Spleen (tissue), 7 donors: ENCODE measurements at regions not wholly inside any gene's neighbourhood (a gene's known extent, or its start where the extent isn't known, plus 50 kb on each side); places are given as distances from the start of the nearest gene placed in this dataset.

ENCODE experiments used
- POLR2A ChIP-seq, 3 donors: fragments of 450-650 bp; IDR thresholded peaks; one replicate each; pipeline ENCODE4 v1.5.1; 2017; ENCODE audit warnings: antibody characterized with exemption in 3 of 3, mild to moderate bottlenecking in 1 of 3
- POLR2AphosphoS5 ChIP-seq, 3 donors: sonication (generic); formaldehyde crosslinking; IDR thresholded peaks; one replicate each; pipeline ENCODE4 v1.5.1; 2017; ENCODE audit warnings: antibody characterized with exemption in 3 of 3
- TF ChIP-seq, protein P1 (sequence below), 11 experiments: fragments of 200-600 bp in 7 of 11; fragments of 450-650 bp in 4 of 11; sonication (generic) in 4 of 11; IDR thresholded peaks in 8 of 11; conservative IDR thresholded peaks in 3 of 11; 1 replicate in 7 of 11; 2 replicates in 4 of 11; pipeline versions ENCODE4 v1.4.0 to v1.8.0; 2016 to 2021; ENCODE audit warnings: antibody characterized with exemption in 11 of 11, inconsistent platforms in 4 of 11, mild to moderate bottlenecking in 1 of 11
- donor health status: DM: no; HTN: no; CAD: no; lungs with moderate emphysema.
- donor health status: DM: no; HTN: no; CAD: no.
- donor health status: DM: no; HTN: no; CAD: no.

DNA sequence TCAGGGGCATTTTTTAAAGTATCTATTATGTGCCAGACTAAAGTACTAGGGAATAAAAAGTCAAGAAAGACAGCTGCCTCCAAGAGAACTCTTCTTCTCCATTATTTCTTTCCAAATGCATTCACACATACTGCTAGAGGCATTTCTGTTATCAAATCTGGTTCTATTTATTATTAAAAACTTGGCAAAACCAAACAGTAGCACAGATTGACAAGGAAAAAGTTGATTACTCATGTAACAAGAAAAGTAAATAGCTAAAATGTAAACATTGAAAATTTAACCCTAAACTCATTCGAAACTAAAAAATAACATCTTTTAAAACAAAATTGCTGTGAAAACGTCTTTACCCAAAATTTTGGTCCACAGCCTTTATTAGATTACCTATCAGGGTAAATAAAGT lies 132.9 kb upstream of the GUCY1A2 start:
- TF ChIP-seq, protein P1, sequence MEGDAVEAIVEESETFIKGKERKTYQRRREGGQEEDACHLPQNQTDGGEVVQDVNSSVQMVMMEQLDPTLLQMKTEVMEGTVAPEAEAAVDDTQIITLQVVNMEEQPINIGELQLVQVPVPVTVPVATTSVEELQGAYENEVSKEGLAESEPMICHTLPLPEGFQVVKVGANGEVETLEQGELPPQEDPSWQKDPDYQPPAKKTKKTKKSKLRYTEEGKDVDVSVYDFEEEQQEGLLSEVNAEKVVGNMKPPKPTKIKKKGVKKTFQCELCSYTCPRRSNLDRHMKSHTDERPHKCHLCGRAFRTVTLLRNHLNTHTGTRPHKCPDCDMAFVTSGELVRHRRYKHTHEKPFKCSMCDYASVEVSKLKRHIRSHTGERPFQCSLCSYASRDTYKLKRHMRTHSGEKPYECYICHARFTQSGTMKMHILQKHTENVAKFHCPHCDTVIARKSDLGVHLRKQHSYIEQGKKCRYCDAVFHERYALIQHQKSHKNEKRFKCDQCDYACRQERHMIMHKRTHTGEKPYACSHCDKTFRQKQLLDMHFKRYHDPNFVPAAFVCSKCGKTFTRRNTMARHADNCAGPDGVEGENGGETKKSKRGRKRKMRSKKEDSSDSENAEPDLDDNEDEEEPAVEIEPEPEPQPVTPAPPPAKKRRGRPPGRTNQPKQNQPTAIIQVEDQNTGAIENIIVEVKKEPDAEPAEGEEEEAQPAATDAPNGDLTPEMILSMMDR (IDR thresholded peaks at IDR 0.05 in 8 of 11, conservative IDR thresholded peaks at IDR 0.05 in 3 of 11) = no peak
- TF ChIP-seq POLR2AphosphoS5 (IDR thresholded peaks at IDR 0.05) = no peak
- no peak for TF ChIP-seq POLR2A (IDR thresholded peaks at IDR 0.05)
